Kidney epithelial cell (primary cell): ENCODE measurements at regions not wholly inside any gene's neighbourhood (a gene's known extent, or its start where the extent isn't known, plus 50 kb on each side); places are given as distances from the start of the nearest gene placed in this dataset.
"Not testable (repeated sequence)": the region's sequence is repeated elsewhere in the genome, so short reads cannot be mapped to it uniquely, and the experiment has no call there.

Source experiments
- DNase-seq: peaks from one replicate; pipeline ENCODE4 v3.0.0-alpha.2; 2010; ENCODE audit warnings: low read depth
- H3K27me3 ChIP-seq: 2 replicates; pipeline ENCODE4 v1.6.0; 2011; ENCODE audit warnings: low read length; ENCODE audit not compliant: control insufficient read depth, insufficient read depth
- H3K36me3 ChIP-seq: 2 replicates; pipeline ENCODE4 v1.5.1; 2011; ENCODE audit warnings: low read length; ENCODE audit not compliant: control insufficient read depth, insufficient read depth
- H3K4me3 ChIP-seq: 2 replicates; pipeline ENCODE4 v1.5.1; 2011; ENCODE audit warnings: low read depth, mild to moderate bottlenecking, control low read depth, low read length
- TF ChIP-seq, protein P1 (sequence below): IDR thresholded peaks from 2 replicates; pipeline ENCODE4 v1.5.1; 2011; ENCODE audit warnings: mild to moderate bottlenecking, moderate library complexity, low read length, control low read depth, inconsistent platforms; ENCODE audit not compliant: insufficient read depth, poor library complexity, severe bottlenecking

DNA sequence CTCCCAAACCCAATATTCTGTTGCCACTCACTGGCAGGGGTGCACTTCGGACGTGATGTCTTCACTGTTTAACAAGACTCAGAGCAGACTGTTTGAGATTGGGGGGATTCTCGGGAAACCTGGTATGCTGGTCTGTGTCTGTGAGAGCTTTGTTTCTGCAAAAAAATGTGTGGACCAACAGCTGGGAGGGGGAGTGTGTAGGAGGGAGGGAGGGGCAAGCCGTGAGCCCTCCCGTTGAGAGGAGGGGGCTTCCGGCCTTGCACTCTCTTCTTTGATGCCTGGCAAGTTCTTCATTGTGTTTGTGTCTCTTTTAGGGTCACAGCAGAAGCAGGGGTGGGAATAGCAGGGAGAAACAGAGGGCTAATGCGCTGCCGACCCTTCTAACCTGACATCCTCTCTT, 74.9 kb upstream of the NDN start:
- Histone ChIP-seq H3K27me3 (no peaks in the 10 kb centered on the region), H3K36me3 (no peaks in the 10 kb centered on the region), H3K4me3 (no peak overlapping the region)
- TF ChIP-seq, protein P1, sequence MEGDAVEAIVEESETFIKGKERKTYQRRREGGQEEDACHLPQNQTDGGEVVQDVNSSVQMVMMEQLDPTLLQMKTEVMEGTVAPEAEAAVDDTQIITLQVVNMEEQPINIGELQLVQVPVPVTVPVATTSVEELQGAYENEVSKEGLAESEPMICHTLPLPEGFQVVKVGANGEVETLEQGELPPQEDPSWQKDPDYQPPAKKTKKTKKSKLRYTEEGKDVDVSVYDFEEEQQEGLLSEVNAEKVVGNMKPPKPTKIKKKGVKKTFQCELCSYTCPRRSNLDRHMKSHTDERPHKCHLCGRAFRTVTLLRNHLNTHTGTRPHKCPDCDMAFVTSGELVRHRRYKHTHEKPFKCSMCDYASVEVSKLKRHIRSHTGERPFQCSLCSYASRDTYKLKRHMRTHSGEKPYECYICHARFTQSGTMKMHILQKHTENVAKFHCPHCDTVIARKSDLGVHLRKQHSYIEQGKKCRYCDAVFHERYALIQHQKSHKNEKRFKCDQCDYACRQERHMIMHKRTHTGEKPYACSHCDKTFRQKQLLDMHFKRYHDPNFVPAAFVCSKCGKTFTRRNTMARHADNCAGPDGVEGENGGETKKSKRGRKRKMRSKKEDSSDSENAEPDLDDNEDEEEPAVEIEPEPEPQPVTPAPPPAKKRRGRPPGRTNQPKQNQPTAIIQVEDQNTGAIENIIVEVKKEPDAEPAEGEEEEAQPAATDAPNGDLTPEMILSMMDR: no peak
- DNase-seq: no peak

DNA sequence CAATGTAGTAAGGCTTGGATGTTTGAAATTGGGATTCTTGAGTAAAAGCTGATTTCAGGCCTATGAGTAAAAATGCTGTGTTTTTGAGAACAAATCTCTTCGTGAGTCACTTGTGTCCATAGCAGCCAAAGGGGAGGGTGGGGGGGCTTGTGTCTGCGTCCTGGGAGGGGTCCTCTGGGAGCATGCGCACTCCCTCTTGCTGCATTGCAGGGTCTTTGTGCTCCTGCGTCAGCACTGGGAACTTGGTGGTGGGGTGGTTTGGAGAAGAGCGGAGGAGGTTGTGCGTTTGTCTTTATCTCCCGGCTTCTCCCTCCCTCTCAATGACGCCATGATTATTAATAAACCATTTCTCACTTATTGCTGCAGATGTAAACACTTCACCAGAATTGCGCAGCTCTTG, 75.9 kb upstream of the NDN start:
- no peak for DNase-seq
- TF ChIP-seq, protein P1: no peak
- Histone ChIP-seq H3K36me3 (no peaks in the 10 kb centered on the region), H3K4me3 (no peak overlapping the region), H3K27me3 (no peaks in the 10 kb centered on the region)

DNA sequence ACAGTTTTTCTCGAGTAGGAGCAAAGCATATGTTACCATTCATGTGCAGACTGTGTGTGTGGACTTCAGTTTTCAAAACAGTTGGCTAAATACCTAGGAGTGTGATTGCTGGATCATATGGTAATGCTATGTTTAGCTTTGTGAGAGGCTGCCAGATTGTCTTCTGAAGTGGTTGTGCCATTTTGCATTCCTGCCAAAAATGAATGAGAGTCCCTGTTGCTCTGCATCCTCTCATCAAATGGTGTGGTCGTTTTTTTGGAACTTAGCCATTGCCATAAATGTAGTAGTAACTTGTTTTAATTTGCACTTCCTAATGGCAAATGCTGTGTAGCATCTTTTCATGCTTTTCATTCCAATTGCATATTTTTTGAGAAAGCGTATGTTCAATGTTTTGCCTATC, 77.2 kb upstream of the NDN start:
- Histone ChIP-seq H3K4me3 (no peak overlapping the region), H3K27me3 (no peaks in the 10 kb centered on the region), H3K36me3 (no peaks in the 10 kb centered on the region)
- DNase-seq: no peak
- TF ChIP-seq, protein P1: no peak

DNA sequence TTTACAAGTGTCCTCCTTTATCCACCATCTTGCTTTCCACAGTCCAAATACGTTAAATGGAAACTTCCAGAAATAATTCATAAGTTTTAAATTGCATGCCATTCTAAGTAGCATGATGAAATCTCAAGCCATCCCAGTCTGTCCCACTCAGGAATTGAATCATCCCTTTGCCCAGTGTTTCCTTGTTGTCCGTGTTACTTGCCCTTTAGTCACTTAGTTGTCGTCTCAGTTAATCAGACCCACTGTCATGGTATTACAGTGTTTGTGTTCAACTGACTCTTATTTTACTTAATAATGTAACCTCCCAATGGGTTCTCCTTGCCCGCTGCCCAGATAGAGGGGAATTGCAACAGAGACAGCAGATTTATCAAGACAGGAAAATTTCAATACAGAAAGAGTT, 77.6 kb upstream of the NDN start:
- Histone ChIP-seq H3K36me3 (no peaks in the 10 kb centered on the region), H3K4me3 (no peak overlapping the region), H3K27me3 (no peaks in the 10 kb centered on the region)
- TF ChIP-seq, protein P1: no peak
- no peak for DNase-seq

DNA sequence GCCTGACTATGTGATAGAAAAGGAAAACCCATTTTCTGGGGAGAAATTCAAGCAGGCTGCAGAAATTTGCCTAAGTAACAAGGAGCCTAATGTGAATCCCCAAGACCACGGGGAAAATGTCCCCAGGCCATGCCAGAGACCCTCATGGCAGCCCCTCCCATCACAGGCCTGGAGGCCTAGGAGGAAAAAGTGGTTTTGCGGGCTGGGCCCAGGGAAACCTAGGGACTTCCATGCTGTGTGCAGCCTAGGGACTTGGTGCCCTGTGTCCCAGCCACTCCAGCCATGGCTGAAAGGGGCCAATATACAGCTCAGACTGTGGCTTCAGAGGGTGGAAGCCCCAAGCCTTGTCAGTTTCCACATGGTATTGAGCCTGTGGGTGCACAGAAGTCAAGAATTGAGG, 79.7 kb upstream of the NDN start:
- H3K27me3 ChIP-seq, H3K36me3 ChIP-seq, DNase-seq, H3K4me3 ChIP-seq: not testable (repeated sequence)

DNA sequence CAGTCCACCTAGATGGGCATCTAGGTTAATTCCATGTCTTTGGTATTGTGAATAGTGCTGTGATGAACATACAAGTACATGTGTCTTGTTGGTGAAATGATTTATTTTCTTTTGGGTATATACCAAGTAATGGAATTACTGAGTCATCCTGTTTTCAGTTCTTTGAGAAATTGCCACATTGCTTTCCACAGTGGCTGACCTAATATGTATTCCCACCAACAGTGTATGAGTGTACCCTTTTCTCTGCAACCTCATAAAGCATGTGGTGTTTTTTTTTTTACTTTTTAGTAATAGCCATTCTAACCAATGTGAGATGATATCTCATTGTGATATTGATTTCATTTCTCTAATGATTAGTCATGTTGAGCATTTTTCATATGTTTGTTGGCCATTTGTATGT, 86.0 kb upstream of the NDN start:
- no peak for DNase-seq
- Histone ChIP-seq H3K27me3 (no peaks in the 10 kb centered on the region), H3K4me3 (no peak overlapping the region), H3K36me3 (no peaks in the 10 kb centered on the region)
- TF ChIP-seq, protein P1: no peak
